Mesendoderm (in vitro differentiated cells): ENCODE measurements at regions not wholly inside any gene's neighbourhood (a gene's known extent, or its start where the extent isn't known, plus 50 kb on each side); places are given as distances from the start of the nearest gene placed in this dataset.
"Not testable (repeated sequence)": the region's sequence is repeated elsewhere in the genome, so short reads cannot be mapped to it uniquely, and the experiment has no call there.

Experiments
- DNase-seq: peaks from one replicate; pipeline ENCODE4 v3.0.0; 2013
- H2AK5ac ChIP-seq: 2 replicates; pipeline ENCODE4 v1.6.1; 2013; ENCODE audit warnings: low read length, inconsistent platforms
- H2BK120ac ChIP-seq: 2 replicates; pipeline ENCODE4 v1.6.1; 2013; ENCODE audit warnings: low read depth, mild to moderate bottlenecking, low read length, moderate library complexity, mixed read lengths
- H2BK15ac ChIP-seq: replicated peaks from 2 replicates; pipeline ENCODE4 v1.6.1; 2013; ENCODE audit warnings: low read depth, mild to moderate bottlenecking, moderate library complexity
- H2BK5ac ChIP-seq: 2 replicates; pipeline ENCODE4 v1.6.1; 2013; ENCODE audit warnings: low read length, inconsistent platforms
- H3K18ac ChIP-seq: 2 replicates; pipeline ENCODE4 v1.6.1; 2013; ENCODE audit warnings: mild to moderate bottlenecking, low read length, mixed read lengths
- H3K23ac ChIP-seq: one replicate; pipeline ENCODE4 v1.6.1; 2013; ENCODE audit warnings: low read length
- H3K27ac ChIP-seq: 2 replicates; pipeline ENCODE4 v1.5.1; 2013; ENCODE audit warnings: low read depth, mild to moderate bottlenecking, inconsistent platforms, low read length, moderate library complexity
- H3K27me3 ChIP-seq: 2 replicates; pipeline ENCODE4 v1.6.1; 2013; ENCODE audit warnings: low read length, control low read depth, mild to moderate bottlenecking, inconsistent platforms; ENCODE audit not compliant: insufficient read depth, poor library complexity
- H3K36me3 ChIP-seq: 2 replicates; pipeline ENCODE4 v1.6.1; 2013; ENCODE audit warnings: low read length, inconsistent platforms; ENCODE audit not compliant: control insufficient read depth, insufficient read depth
- H3K4ac ChIP-seq: one replicate; pipeline ENCODE4 v1.6.1; 2013; ENCODE audit warnings: low read depth, mild to moderate bottlenecking, low read length, moderate library complexity
- H3K4me1 ChIP-seq: 2 replicates; pipeline ENCODE4 v1.6.1; 2013; ENCODE audit warnings: low read depth, low read length, inconsistent platforms; ENCODE audit not compliant: control insufficient read depth
- H3K4me2 ChIP-seq: 2 replicates; pipeline ENCODE4 v1.6.1; 2013; ENCODE audit warnings: low read length
- H3K4me3 ChIP-seq: 2 replicates; pipeline ENCODE4 v1.5.1; 2013; ENCODE audit warnings: mild to moderate bottlenecking, low read length
- H3K56ac ChIP-seq: one replicate; pipeline ENCODE4 v1.6.1; 2013; ENCODE audit warnings: low read length
- H3K79me1 ChIP-seq: 2 replicates; pipeline ENCODE4 v1.6.1; 2013; ENCODE audit warnings: low read length, inconsistent platforms
- H3K79me2 ChIP-seq: 2 replicates; pipeline ENCODE4 v1.6.1; 2013; ENCODE audit warnings: mild to moderate bottlenecking, low read length; ENCODE audit not compliant: control insufficient read depth, insufficient read depth
- H3K9ac ChIP-seq: 2 replicates; pipeline ENCODE4 v1.6.1; 2013; ENCODE audit warnings: low read length, inconsistent platforms
- H4K5ac ChIP-seq: one replicate; pipeline ENCODE4 v1.6.1; 2013; ENCODE audit warnings: low read length
- H4K8ac ChIP-seq: one replicate; pipeline ENCODE4 v1.6.1; 2013; ENCODE audit warnings: low read depth, mild to moderate bottlenecking, control low read depth, low read length, moderate library complexity
- WGBS: extraction: QIAGEN DNeasy Blood & Tissue Kit; methylation state at CpG from one replicate; pipeline ENCODE4 v1.1.7; 2013; ENCODE audit warnings: low lambda C conversion rate, missing lambda C conversion rate; ENCODE audit not compliant: insufficient coverage; ENCODE audit errors: extremely low coverage; 5-methylcytosine and 5-hydroxymethylcytosine counted together

- no peak overlapping the region for H3K23ac ChIP-seq
Observed at GRCh38 chr5:145014109-145014508, 821.0 kb downstream of the PRELID2 start.

GRCh38 chr5:145010834-145011233 lies 824.3 kb downstream of the PRELID2 start:
- H2BK15ac ChIP-seq = no peak overlapping the region
- no peak overlapping the region for H3K56ac ChIP-seq
- H3K4me1 ChIP-seq = no peaks in the 10 kb centered on the region
- DNase-seq = no peak
- no peak overlapping the region for H2BK5ac ChIP-seq
- no peak overlapping the region for H2AK5ac ChIP-seq
- H3K4me3 ChIP-seq = no peak overlapping the region
- no peak overlapping the region for H2BK120ac ChIP-seq
- H3K36me3 ChIP-seq = no peaks in the 10 kb centered on the region
- H4K5ac ChIP-seq = no peak overlapping the region
- H3K27me3 ChIP-seq = no peaks in the 10 kb centered on the region
- no peak overlapping the region for H3K18ac ChIP-seq
- H3K4me2 ChIP-seq = no peak overlapping the region
- H3K9ac ChIP-seq = no peak overlapping the region
- H4K8ac ChIP-seq = no peak overlapping the region
- no peaks in the 10 kb centered on the region for H3K79me2 ChIP-seq
- H3K4ac ChIP-seq = no peak overlapping the region
- H3K79me1 ChIP-seq = no peaks in the 10 kb centered on the region
- no peak overlapping the region for H3K27ac ChIP-seq
- no peak overlapping the region for H3K23ac ChIP-seq

More at GRCh38 chr5:145014109-145014508, 821.0 kb downstream of the PRELID2 start:
- H4K5ac ChIP-seq = no peak overlapping the region
- no peak overlapping the region for H3K4ac ChIP-seq
- H4K8ac ChIP-seq = no peak overlapping the region
- H2BK5ac ChIP-seq = no peak overlapping the region
- no peak overlapping the region for H3K4me2 ChIP-seq
- H2BK15ac ChIP-seq = no peak overlapping the region
- H3K4me1 ChIP-seq = no peaks in the 10 kb centered on the region
- no peak overlapping the region for H3K27ac ChIP-seq
- DNase-seq = no peak
- H3K36me3 ChIP-seq = no peaks in the 10 kb centered on the region
- no peak overlapping the region for H2AK5ac ChIP-seq
- WGBS = no CpG with 5 or more reads among the region's 3 CpGs
- no peak overlapping the region for H2BK120ac ChIP-seq
- H3K79me1 ChIP-seq = no peaks in the 10 kb centered on the region
- no peaks in the 10 kb centered on the region for H3K27me3 ChIP-seq
- H3K18ac ChIP-seq = no peak overlapping the region
- H3K9ac ChIP-seq = no peak overlapping the region
- H3K56ac ChIP-seq = no peak overlapping the region
- no peaks in the 10 kb centered on the region for H3K79me2 ChIP-seq
- no peak overlapping the region for H3K4me3 ChIP-seq

- H2AK5ac ChIP-seq = no peak overlapping the region
- H3K4ac ChIP-seq = no peak overlapping the region
- H3K4me3 ChIP-seq = no peak overlapping the region
- H3K4me1 ChIP-seq = no peaks in the 10 kb centered on the region
- H2BK120ac ChIP-seq = no peak overlapping the region
- no peak overlapping the region for H4K5ac ChIP-seq
- no peak overlapping the region for H3K56ac ChIP-seq
- no peaks in the 10 kb centered on the region for H3K79me2 ChIP-seq
- H2BK5ac ChIP-seq = no peak overlapping the region
- H3K18ac ChIP-seq = no peak overlapping the region
- H3K9ac ChIP-seq = no peak overlapping the region
- H3K27ac ChIP-seq = no peak overlapping the region
- H2BK15ac ChIP-seq = no peak overlapping the region
- no peaks in the 10 kb centered on the region for H3K36me3 ChIP-seq
- no CpG with 5 or more reads among the region's 2 CpGs for WGBS
- H3K4me2 ChIP-seq = no peak overlapping the region
- H3K27me3 ChIP-seq = no peaks in the 10 kb centered on the region
- peak; percentile 16 for DNase-seq
- H3K23ac ChIP-seq = no peak overlapping the region
- no peaks in the 10 kb centered on the region for H3K79me1 ChIP-seq
- no peak overlapping the region for H4K8ac ChIP-seq
Observed at GRCh38 chr5:145008876-145009530, 826.1 kb downstream of the PRELID2 start.

- H3K4me1 ChIP-seq, H3K9ac ChIP-seq, H2BK120ac ChIP-seq, H3K27me3 ChIP-seq, H3K79me1 ChIP-seq, H3K4me2 ChIP-seq, H3K27ac ChIP-seq, H3K56ac ChIP-seq, H4K8ac ChIP-seq, H3K23ac ChIP-seq, H3K4me3 ChIP-seq, H2BK15ac ChIP-seq, H4K5ac ChIP-seq, DNase-seq, H2AK5ac ChIP-seq, H3K4ac ChIP-seq, H2BK5ac ChIP-seq, H3K36me3 ChIP-seq, H3K79me2 ChIP-seq, H3K18ac ChIP-seq: not testable (repeated sequence)
Observed at GRCh38 chr5:144994356-144994755, 823.7 kb downstream of the KCTD16 start.

- H3K56ac ChIP-seq = no peak overlapping the region
- H4K5ac ChIP-seq = no peak overlapping the region
- H2BK15ac ChIP-seq = no peak overlapping the region
- H3K27me3 ChIP-seq = no peaks in the 10 kb centered on the region
- no peak overlapping the region for H3K9ac ChIP-seq
- H3K4me1 ChIP-seq = no peaks in the 10 kb centered on the region
- H3K4ac ChIP-seq = no peak overlapping the region
- no peak overlapping the region for H3K23ac ChIP-seq
- no peak overlapping the region for H3K27ac ChIP-seq
- H4K8ac ChIP-seq = no peak overlapping the region
- H3K79me2 ChIP-seq = no peaks in the 10 kb centered on the region
- no peaks in the 10 kb centered on the region for H3K36me3 ChIP-seq
- DNase-seq = no peak
- H3K18ac ChIP-seq = no peak overlapping the region
- no peak overlapping the region for H3K4me2 ChIP-seq
- no peak overlapping the region for H2BK5ac ChIP-seq
- no peaks in the 10 kb centered on the region for H3K79me1 ChIP-seq
- H2BK120ac ChIP-seq = no peak overlapping the region
- H2AK5ac ChIP-seq = no peak overlapping the region
- H3K4me3 ChIP-seq = no peak overlapping the region
Observed at GRCh38 chr5:144983101-144983500, 812.4 kb downstream of the KCTD16 start.

- Histone ChIP-seq H3K27me3 (no peaks in the 10 kb centered on the region), H2BK5ac (no peak overlapping the region), H3K4me2 (no peak overlapping the region), H3K36me3 (no peaks in the 10 kb centered on the region), H3K56ac (no peak overlapping the region), H3K18ac (no peak overlapping the region), H3K4me1 (no peaks in the 10 kb centered on the region), H4K5ac (no peak overlapping the region), H4K8ac (no peak overlapping the region), H3K27ac (no peak overlapping the region), H3K4me3 (no peak overlapping the region), H2BK120ac (no peak overlapping the region), H3K9ac (no peak overlapping the region), H3K23ac (no peak overlapping the region), H3K79me1 (no peaks in the 10 kb centered on the region), H3K79me2 (no peaks in the 10 kb centered on the region), H3K4ac (no peak overlapping the region), H2AK5ac (no peak overlapping the region), H2BK15ac (no peak overlapping the region)
- no CpG with 5 or more reads among the region's 2 CpGs for WGBS
- peak; percentile 55 for DNase-seq
Observed at GRCh38 chr5:144979516-144980264, 809.0 kb downstream of the KCTD16 start.
